ENCODE measurements at regions not wholly inside any gene's neighbourhood (a gene's known extent, or its start where the extent isn't known, plus 50 kb on each side); places are given as distances from the start of the nearest gene placed in this dataset.

DNA sequence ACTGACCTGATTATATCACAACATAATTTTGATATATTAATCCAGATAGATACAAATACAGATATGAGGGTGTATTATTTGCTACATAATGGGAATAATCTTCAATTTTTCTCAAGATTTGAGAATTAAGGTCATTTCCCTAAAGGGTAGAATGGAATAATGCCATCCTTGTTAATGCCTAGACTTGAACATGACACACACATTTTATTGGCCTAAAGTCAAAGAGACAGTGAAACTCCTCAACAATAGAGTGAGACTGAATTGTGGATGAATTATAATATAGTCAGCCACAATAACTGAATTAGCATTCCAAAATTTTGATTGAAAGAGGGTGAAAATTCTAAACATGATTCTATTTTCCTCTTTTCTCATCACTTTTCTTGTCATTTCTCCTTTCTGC, 506.0 kb upstream of the CDH2 start:
- Histone ChIP-seq H3K4me1 (ENCODE audit: control insufficient read depth, extremely low read depth, insufficient read depth, low read length) (peaks cover 14% of the 10 kb centered on the region), H3K4me3 (ENCODE audit: control insufficient read depth in 2 of 3, extremely low read depth in 1 of 3, insufficient read depth in 2 of 3, low read depth in 1 of 3, low read length in 3 of 3) (no peak overlapping the region), H3K9me1 (ENCODE audit: control insufficient read depth, extremely low read depth, insufficient read depth, low read length) (no peaks in the 10 kb centered on the region), H3K27me3 (ENCODE audit: control insufficient read depth, extremely low read depth, insufficient read depth, low read length) (no peaks in the 10 kb centered on the region), H2AFZ (ENCODE audit: control insufficient read depth, low read length) (no peak overlapping the region), H4K20me1 (ENCODE audit: control insufficient read depth, extremely low read depth, insufficient read depth, low read length) (no peaks in the 10 kb centered on the region), H3K9ac (ENCODE audit: control insufficient read depth, extremely low read depth, insufficient read depth, low read length) (no peak overlapping the region), H3K79me2 (ENCODE audit: control insufficient read depth, insufficient read depth, low read length) (no peaks in the 10 kb centered on the region), H3K27ac (ENCODE audit: control insufficient read depth, insufficient read depth, low read length) (no peak overlapping the region), H3K36me3 (ENCODE audit: control insufficient read depth in 2 of 2, extremely low read depth in 1 of 2, insufficient read depth in 2 of 2, low read length in 2 of 2) (no peaks in the 10 kb centered on the region), H3K9me3 (ENCODE audit: control insufficient read depth, low read depth, low read length) (no peaks in the 10 kb centered on the region), H3K4me2 (ENCODE audit: control insufficient read depth, extremely low read depth, insufficient read depth, low read depth, low read length) (no peak overlapping the region)
- dilution Hi-C loops (cut with MboI; ENCODE audit: extremely low pct_ligation_motif_present, low sequenced_read_pairs) = no loop called here
- FAIRE-seq (peak; percentile 61), DNase-seq (ENCODE audit: low read depth, low spot score) (no peak)
- no peak for TF ChIP-seq EZH2 (IDR thresholded peaks at IDR 0.05; ENCODE audit: low read length)
- TF ChIP-seq, protein P1, sequence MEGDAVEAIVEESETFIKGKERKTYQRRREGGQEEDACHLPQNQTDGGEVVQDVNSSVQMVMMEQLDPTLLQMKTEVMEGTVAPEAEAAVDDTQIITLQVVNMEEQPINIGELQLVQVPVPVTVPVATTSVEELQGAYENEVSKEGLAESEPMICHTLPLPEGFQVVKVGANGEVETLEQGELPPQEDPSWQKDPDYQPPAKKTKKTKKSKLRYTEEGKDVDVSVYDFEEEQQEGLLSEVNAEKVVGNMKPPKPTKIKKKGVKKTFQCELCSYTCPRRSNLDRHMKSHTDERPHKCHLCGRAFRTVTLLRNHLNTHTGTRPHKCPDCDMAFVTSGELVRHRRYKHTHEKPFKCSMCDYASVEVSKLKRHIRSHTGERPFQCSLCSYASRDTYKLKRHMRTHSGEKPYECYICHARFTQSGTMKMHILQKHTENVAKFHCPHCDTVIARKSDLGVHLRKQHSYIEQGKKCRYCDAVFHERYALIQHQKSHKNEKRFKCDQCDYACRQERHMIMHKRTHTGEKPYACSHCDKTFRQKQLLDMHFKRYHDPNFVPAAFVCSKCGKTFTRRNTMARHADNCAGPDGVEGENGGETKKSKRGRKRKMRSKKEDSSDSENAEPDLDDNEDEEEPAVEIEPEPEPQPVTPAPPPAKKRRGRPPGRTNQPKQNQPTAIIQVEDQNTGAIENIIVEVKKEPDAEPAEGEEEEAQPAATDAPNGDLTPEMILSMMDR (optimal IDR thresholded peaks at IDR 0.05 in 1 of 3, IDR thresholded peaks at IDR 0.05 in 1 of 3, conservative IDR thresholded peaks at IDR 0.05 in 1 of 3; ENCODE audit: extremely low read depth in 1 of 3, insufficient read depth in 2 of 3, low read length in 3 of 3) = no peak

- Histone ChIP-seq H3K27ac (ENCODE audit: control insufficient read depth, insufficient read depth, low read length) (no peak overlapping the region), H3K9me3 (ENCODE audit: control insufficient read depth, low read depth, low read length) (no peaks in the 10 kb centered on the region), H3K9ac (ENCODE audit: control insufficient read depth, extremely low read depth, insufficient read depth, low read length) (no peak overlapping the region), H3K4me2 (ENCODE audit: control insufficient read depth, extremely low read depth, insufficient read depth, low read depth, low read length) (no peak overlapping the region), H3K27me3 (ENCODE audit: control insufficient read depth, extremely low read depth, insufficient read depth, low read length) (no peaks in the 10 kb centered on the region), H3K79me2 (ENCODE audit: control insufficient read depth, insufficient read depth, low read length) (no peaks in the 10 kb centered on the region), H4K20me1 (ENCODE audit: control insufficient read depth, extremely low read depth, insufficient read depth, low read length) (no peaks in the 10 kb centered on the region), H3K36me3 (ENCODE audit: control insufficient read depth in 2 of 2, extremely low read depth in 1 of 2, insufficient read depth in 2 of 2, low read length in 2 of 2) (no peaks in the 10 kb centered on the region), H3K9me1 (ENCODE audit: control insufficient read depth, extremely low read depth, insufficient read depth, low read length) (no peaks in the 10 kb centered on the region), H3K4me3 (ENCODE audit: control insufficient read depth in 2 of 3, extremely low read depth in 1 of 3, insufficient read depth in 2 of 3, low read depth in 1 of 3, low read length in 3 of 3) (no peak overlapping the region), H2AFZ (ENCODE audit: control insufficient read depth, low read length) (no peak overlapping the region), H3K4me1 (ENCODE audit: control insufficient read depth, extremely low read depth, insufficient read depth, low read length) (no peaks in the 10 kb centered on the region)
- no peak for FAIRE-seq
- DNase-seq (ENCODE audit: low read depth, low spot score) = no peak
- TF ChIP-seq, protein P1 (optimal IDR thresholded peaks at IDR 0.05 in 1 of 3, IDR thresholded peaks at IDR 0.05 in 1 of 3, conservative IDR thresholded peaks at IDR 0.05 in 1 of 3; ENCODE audit: extremely low read depth in 1 of 3, insufficient read depth in 2 of 3, low read length in 3 of 3) = no peak
- no peak for TF ChIP-seq EZH2 (IDR thresholded peaks at IDR 0.05; ENCODE audit: low read length)
- dilution Hi-C loops (cut with MboI; ENCODE audit: extremely low pct_ligation_motif_present, low sequenced_read_pairs) = no loop called here
Measured at GRCh38 chr18:28669165-28669564, 492.2 kb upstream of the CDH2 start.

Measured in keratinocyte (primary cell).